ENCODE measurements at regions not wholly inside any gene's neighbourhood (a gene's known extent, or its start where the extent isn't known, plus 50 kb on each side); places are given as distances from the start of the nearest gene placed in this dataset.
"Not testable (repeated sequence)": the region's sequence is repeated elsewhere in the genome, so short reads cannot be mapped to it uniquely, and the experiment has no call there.

GRCh38 chr9:2279138-2279537, 264.0 kb downstream of the SMARCA2 start:
- DNase-seq, result not testable (repeated sequence)

GRCh38 chr9:2281031-2281802, 266.1 kb downstream of the SMARCA2 start:
- no peak for DNase-seq

GRCh38 chr9:2281803-2282185, 266.6 kb downstream of the SMARCA2 start:
- DNase-seq, result no peak

- DNase-seq, result no peak
Measured at GRCh38 chr9:2284770-2285169, 269.6 kb downstream of the SMARCA2 start.

- DNase-seq, result no peak
Measured at GRCh38 chr9:2285416-2286332, 270.5 kb downstream of the SMARCA2 start.

- DNase-seq, result no peak
Measured at GRCh38 chr9:2286333-2286705, 271.2 kb downstream of the SMARCA2 start.

GRCh38 chr9:2286825-2287455, 271.8 kb downstream of the SMARCA2 start:
- DNase-seq, result no peak

GRCh38 chr9:2288309-2288708, 273.2 kb downstream of the SMARCA2 start:
- DNase-seq, result no peak

GRCh38 chr9:2289263-2289662, 274.1 kb downstream of the SMARCA2 start:
- no peak for DNase-seq

GRCh38 chr9:2290382-2290781, 275.2 kb downstream of the SMARCA2 start:
- no peak for DNase-seq

- DNase-seq, result no peak
Measured at GRCh38 chr9:2291980-2292704, 277.0 kb downstream of the SMARCA2 start.

- no peak for DNase-seq
Measured at GRCh38 chr9:2292733-2293132, 277.6 kb downstream of the SMARCA2 start.

GRCh38 chr9:2297771-2298170, 282.6 kb downstream of the SMARCA2 start:
- DNase-seq, result no peak

GRCh38 chr9:2298217-2298616, 283.1 kb downstream of the SMARCA2 start:
- no peak for DNase-seq

GRCh38 chr9:2299156-2299842, 284.2 kb downstream of the SMARCA2 start:
- no peak for DNase-seq

- no peak for DNase-seq
Measured at GRCh38 chr9:2299843-2300205, 284.7 kb downstream of the SMARCA2 start.

- DNase-seq, result no peak
Measured at GRCh38 chr9:2300325-2300724, 285.2 kb downstream of the SMARCA2 start.

GRCh38 chr9:2302606-2303005, 287.5 kb downstream of the SMARCA2 start:
- DNase-seq, result no peak

- no peak for DNase-seq
Measured at GRCh38 chr9:2303056-2303455, 287.9 kb downstream of the SMARCA2 start.

GRCh38 chr9:2307480-2307879, 292.3 kb downstream of the SMARCA2 start:
- no peak for DNase-seq

GRCh38 chr9:2311920-2312319, 296.8 kb downstream of the SMARCA2 start:
- DNase-seq, result no peak

- DNase-seq, result no peak
Measured at GRCh38 chr9:2313512-2313911, 298.4 kb downstream of the SMARCA2 start.
